Right ventricle myocardium superior (tissue), 1 donor: ENCODE measurements at regions not wholly inside any gene's neighbourhood (a gene's known extent, or its start where the extent isn't known, plus 50 kb on each side); places are given as distances from the start of the nearest gene placed in this dataset.
A peak's percentile ranks its signal among the peaks of the same experiment; 100 is the strongest.
"Not testable (repeated sequence)": the region's sequence is repeated elsewhere in the genome, so short reads cannot be mapped to it uniquely, and the experiment has no call there.

Source experiments
- ATAC-seq: fragments of 200-7000 bp; cut with Tn5 transposase; one replicate; pipeline ENCODE4 v1.9.1; 2020; ENCODE audit warnings: mild to moderate bottlenecking; ENCODE audit not compliant: poor library complexity
- DNase-seq: peaks from one replicate; pipeline ENCODE4 v3.0.0-alpha.2; 2020
- intact Hi-C: fragments of 100-400 bp; cut with DNase I; formaldehyde crosslinking; loops from one replicate; pipeline ENCODE4 v1.11.2; 2022
- donor health status: DM: no; HTN: yes; CAD: no; lungs with severe emphysema.

GRCh38 chr6:63471145-63471544, 101.1 kb upstream of the LOC128125822 start:
- DNase-seq, intact Hi-C loops, ATAC-seq: not testable (repeated sequence)

GRCh38 chr6:63471654-63472053, 100.6 kb upstream of the LOC128125822 start:
- ATAC-seq (no peak), DNase-seq (no peak)
- intact Hi-C loops, result no loop called here

- intact Hi-C loops, result no loop called here
- ATAC-seq, result peak; percentile 95
- no peak for DNase-seq
These were observed 96.6 kb upstream of the LOC128125822 start for GRCh38 chr6:63475707-63476106.

DNA sequence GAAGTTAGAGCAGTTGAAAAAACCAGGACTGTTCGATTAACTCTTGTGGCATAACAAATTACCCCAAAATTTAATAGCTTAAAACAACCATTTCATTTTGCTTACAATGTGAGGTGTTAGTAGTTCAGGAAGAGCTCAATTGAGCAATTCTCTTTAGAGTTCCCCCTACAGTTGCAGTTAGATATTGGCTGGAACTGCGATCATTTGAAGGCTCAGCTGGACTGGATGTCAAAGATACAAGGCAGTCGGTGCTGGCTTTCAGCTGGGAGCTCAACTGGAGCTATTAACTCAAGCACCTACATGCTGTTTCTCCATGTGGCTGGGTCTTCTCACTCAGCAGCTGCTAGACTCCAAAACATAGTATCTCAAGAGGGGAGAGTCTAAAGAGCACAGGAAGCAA, 96.0 kb upstream of the LOC128125822 start:
- peak; percentile 83 for ATAC-seq
- intact Hi-C loops, result no loop called here
- DNase-seq, result no peak

GRCh38 chr6:63477422-63478040, 94.7 kb upstream of the LOC128125822 start:
- ATAC-seq, result no peak
- intact Hi-C loops, result no loop called here
- DNase-seq, result no peak

- intact Hi-C loops, result no loop called here
- ATAC-seq, result no peak
- DNase-seq, result no peak
These were observed 93.5 kb upstream of the LOC128125822 start for GRCh38 chr6:63478734-63479133.

GRCh38 chr6:63486196-63486595, 86.1 kb upstream of the LOC128125822 start:
- no peak for ATAC-seq
- DNase-seq, result no peak
- intact Hi-C loops, result no loop called here

DNA sequence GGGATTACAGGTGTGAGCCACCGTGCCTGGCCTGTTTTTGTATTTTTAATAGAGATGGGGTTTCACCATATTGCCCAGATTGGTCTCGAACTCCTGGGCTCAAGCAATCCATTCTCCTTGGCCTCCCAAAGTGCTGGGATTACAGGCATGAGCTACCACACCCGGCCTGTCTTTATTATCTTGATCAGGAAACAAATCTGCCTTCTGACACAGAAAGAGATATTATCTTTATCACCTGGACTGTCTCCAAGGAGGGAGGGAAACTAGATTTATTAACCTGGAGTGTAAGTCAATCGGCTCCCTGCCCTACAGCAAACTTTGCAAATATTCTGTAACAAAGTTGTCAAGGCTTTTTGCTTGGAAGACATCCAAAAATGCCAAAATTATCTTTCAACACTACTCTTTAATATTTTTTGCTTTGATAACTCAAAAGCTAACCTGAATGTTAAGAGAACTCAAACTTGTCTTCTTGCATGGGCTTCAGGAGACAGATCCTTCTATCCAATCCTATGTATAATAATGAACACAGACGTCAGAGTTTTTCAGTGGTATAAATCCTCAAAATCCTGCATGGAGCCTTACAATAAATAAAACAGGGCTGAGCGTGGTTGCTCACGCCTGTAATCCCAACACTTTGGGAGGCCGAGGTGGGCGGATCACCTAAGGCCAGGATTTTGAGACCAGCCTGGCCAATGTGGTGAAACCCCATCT, 85.0 kb upstream of the LOC128125822 start:
- intact Hi-C loops, result no loop called here
- ATAC-seq (no peak), DNase-seq (no peak)

GRCh38 chr6:63491119-63491518, 81.2 kb upstream of the LOC128125822 start:
- intact Hi-C loops, result no loop called here
- DNase-seq (no peak), ATAC-seq (no peak)

DNA sequence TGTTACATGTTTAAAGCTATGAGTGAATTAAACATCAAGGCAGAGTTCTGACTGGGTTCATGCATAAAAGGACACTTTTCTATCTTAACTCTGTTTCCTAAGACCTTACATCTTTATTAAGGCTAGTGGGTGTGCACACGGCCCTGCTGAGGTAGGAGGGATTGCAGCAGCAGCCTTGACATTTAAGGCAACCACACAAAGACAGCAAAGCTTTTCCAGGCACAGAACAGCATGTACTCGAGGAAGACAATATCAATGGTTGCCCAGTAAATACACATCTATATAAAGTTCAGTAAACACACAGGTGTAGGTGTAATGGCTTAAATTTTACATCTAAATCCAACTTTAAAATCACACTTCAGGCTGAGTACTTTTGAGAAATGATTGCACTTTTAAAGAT, 79.8 kb upstream of the LOC128125822 start:
- intact Hi-C loops, result no loop called here
- no peak for DNase-seq
- ATAC-seq, result peak; percentile 51

DNA sequence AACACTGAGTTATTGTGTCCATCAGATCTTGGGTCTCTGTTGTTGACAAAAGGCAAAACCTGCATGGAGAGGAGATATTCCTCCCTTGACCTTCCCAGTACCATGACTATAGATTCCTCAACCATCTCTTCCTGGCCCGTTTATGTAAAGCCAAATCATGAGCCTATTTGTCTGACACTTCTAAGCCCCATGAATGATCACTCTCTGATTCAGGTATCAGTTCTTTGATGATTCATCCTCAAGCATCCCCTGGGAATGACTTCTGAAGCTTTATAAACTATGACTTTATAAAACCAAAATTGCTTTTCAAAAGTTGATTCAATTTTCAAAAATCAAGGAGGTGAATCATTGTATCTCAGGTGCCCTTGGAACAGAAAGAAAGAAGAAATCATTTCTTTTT, 78.7 kb upstream of the LOC128125822 start:
- ATAC-seq (no peak), DNase-seq (no peak)
- intact Hi-C loops, result no loop called here

GRCh38 chr6:63496361-63496804, 75.9 kb upstream of the LOC128125822 start:
- no peak for ATAC-seq
- no peak for DNase-seq
- intact Hi-C loops, result no loop called here

DNA sequence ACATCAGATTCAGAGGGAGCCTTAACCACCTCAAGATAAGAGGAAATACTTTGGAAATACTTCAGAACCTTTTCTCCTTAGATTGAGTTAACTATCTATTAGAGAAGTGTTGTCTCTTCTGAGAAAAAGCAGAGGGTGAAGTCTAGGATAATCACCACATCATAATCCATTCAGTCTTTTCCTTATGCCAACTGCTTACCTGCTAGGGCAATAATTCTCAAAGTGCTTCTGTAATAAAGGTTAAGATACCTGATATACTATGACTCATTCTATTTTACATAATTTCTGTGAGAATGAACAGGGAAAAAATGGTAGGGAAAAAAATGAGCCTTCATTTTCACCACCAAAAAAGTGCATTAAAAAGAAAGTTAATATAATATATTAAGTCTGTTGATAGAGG, 70.1 kb upstream of the LOC128125822 start:
- ATAC-seq (no peak), DNase-seq (no peak)
- intact Hi-C loops, result no loop called here

DNA sequence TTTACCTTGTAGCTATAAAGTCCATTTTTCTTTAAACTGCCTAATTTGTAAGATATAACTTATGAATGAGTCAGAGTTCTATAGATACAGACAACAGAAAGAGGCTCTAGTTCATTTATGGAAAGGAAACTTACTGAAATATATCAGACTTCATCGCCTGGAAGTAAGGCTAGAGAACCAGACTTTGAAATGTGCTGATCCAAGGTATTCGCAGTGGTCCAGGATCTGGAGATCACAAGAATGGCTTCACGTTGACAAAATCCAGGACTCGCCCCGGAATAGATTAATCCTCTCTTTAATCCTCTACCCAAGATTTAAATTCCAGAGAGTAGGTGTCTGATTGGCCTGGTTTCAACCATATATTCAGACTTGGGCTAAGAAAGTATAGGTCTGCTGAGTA, 69.1 kb upstream of the LOC128125822 start:
- ATAC-seq (no peak), DNase-seq (no peak)
- intact Hi-C loops, result no loop called here

DNA sequence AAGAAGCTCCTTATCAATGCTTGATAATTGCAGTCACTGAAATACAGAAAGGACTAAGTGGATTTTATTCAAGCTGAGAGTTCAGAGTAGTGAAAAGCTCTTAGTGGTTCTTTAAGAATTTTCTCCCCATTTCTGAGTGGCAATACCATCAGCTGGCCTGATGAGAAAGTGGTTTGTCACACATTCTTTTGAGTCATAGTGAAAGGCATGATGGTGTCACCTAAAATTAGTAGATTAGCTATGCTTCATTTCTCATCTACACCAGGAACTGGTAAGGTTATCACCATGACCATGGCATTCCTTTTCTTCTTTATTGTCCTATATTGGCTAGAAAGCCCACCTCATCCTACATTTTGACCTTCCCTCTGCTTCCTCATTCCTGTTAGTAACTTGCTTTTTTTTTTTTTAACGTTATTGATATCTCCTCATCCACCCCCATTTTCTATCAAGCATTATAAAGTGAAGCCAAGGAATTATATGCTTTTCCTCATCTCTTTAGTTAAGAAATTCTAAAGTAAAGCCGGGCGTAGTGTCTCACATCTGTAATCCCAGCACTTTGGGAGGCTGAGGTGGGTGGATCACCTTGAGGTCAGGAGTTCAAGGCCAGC, 67.4 kb upstream of the LOC128125822 start:
- intact Hi-C loops, result no loop called here
- DNase-seq (no peak), ATAC-seq (no peak)

DNA sequence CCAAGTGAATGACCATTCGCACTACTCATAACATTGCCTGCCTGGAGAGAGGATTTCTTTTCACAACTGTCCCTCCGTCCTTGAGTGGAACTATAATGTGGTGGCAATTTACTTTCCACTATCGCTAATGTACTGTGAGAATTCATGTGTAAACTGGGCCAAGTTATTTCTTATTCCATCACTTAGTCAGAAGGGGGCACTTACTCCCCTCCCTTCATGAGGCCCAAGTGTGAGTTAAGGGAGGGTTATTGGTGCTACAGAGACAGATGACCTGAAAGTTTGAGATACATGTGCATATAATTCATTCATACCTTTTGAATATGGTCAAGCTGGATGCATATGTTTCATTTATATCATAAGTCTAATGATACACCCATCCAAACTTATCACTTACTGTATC, 65.2 kb upstream of the LOC128125822 start:
- intact Hi-C loops, result no loop called here

GRCh38 chr6:63509652-63510352, 62.5 kb upstream of the LOC128125822 start:
- peak; percentile 99 for ATAC-seq
- intact Hi-C loops, result no loop called here
- DNase-seq, result peak; percentile 79

More for the DNA sequence above, 65.2 kb upstream of the LOC128125822 start:
- DNase-seq, result no peak
- ATAC-seq, result no peak

DNA sequence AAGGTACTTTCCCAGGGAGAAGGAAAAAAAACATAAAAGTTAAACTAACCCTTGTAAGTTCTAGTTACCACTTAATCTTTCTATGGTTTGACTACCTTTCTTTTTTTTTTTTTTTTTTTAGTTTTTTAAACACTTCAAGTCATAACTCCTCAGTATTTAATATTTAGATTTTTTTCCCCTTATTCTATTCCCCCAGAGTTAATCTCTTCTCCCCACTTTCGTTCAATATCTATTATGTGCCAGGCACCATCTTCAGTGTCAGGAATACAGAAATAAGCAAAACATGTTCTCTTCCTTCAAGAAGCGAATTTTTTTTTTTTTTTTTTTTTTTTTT, 62.0 kb upstream of the LOC128125822 start:
- intact Hi-C loops, result no loop called here
- no peak for ATAC-seq
- DNase-seq, result no peak

DNA sequence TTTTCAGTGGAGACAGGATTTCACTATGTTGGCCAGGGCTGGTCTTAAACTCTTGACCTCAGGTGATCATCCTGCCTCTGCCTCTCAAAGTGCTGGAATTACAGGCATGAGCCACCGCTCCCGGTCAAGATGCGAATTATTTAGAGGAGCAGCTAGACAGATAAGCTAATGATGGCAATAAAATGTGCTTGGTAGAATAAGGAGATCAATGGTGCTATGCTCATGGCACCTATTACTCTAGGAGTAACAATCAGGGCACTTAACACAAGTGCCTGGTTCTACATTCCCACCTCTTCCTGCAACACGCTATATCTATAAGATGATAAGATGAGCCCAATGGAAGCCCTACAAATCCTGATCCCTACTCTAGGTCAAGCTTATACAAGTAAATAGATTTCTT, 61.4 kb upstream of the LOC128125822 start:
- intact Hi-C loops, result no loop called here
- ATAC-seq, result no peak
- DNase-seq, result no peak
